ENCODE measurements at regions not wholly inside any gene's neighbourhood (a gene's known extent, or its start where the extent isn't known, plus 50 kb on each side); places are given as distances from the start of the nearest gene placed in this dataset.

DNA sequence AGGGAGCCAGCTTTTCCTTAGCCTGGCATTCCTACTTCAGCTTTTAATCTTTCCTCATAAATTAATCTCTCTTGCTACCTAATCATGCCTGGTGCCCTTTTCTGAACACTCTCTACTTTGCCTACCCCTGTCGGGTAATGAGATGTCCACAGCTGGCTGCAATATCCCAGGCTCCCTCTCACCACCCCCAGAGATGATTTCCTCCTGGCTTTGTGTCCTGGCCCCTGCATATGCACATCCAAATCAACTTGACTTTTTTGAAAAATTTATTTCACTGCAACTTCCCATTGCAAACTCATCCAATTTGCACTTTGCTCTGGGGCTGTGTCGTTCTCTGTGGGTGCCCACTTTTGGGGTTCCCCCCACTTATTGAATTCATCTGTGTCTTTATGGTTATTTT is 218.1 kb upstream of the SKOR2 start:
- no peak for ATAC-seq
- Mint-ChIP-seq H3K4me3 (no peak overlapping the region), H3K36me3 (ENCODE audit: low read depth) (no peaks in the 10 kb centered on the region), H3K9me3 (no peaks in the 10 kb centered on the region), H3K27ac (no peak overlapping the region), H3K4me1 (peaks cover 12% of the 10 kb centered on the region; the same call in 2 of the 3 replicates), H3K27me3 (ENCODE audit: insufficient read depth, low read depth, poor library complexity) (no peaks in the 10 kb centered on the region)
- Histone ChIP-seq H3K4me3 (no peak overlapping the region), H3F3A (replicated peaks; ENCODE audit: low read depth) (no peaks in the 10 kb centered on the region), H3K79me2 (replicated peaks; ENCODE audit: insufficient read depth) (no peaks in the 10 kb centered on the region), H2AFZ (no peak overlapping the region), H3K4me2 (no peak overlapping the region), H3K9me2 (ENCODE audit: insufficient read depth) (peaks cover 6% of the 10 kb centered on the region; the same call in 1 of the 2 replicates), H3K27me3 (ENCODE audit: insufficient read depth) (no peaks in the 10 kb centered on the region), H3K27ac (ENCODE audit: low read depth) (no peak overlapping the region), H3K4me1 (ENCODE audit: insufficient read depth) (peaks cover 9% of the 10 kb centered on the region), H4K20me1 (replicated peaks; ENCODE audit: insufficient read depth) (no peaks in the 10 kb centered on the region), H3K36me3 (ENCODE audit: insufficient read depth) (no peaks in the 10 kb centered on the region)
- no peak for DNase-seq (ENCODE audit: low spot score)
- TF ChIP-seq POLR2AphosphoS5 (IDR thresholded peaks at IDR 0.05; ENCODE audit: low read depth) (no peak), EZH2 (IDR thresholded peaks at IDR 0.05; ENCODE audit: low read depth, unreplicated experiment) (no peak), EZH2phosphoT487 (IDR thresholded peaks at IDR 0.05; ENCODE audit: unreplicated experiment) (no peak), ZNF331 (CRISPR knock-in tag; IDR thresholded peaks at IDR 0.05; ENCODE audit: low read depth) (no peak), NANOG (IDR thresholded peaks at IDR 0.05; ENCODE audit: borderline replicate concordance) (no peak), JUNB (IDR thresholded peaks at IDR 0.05; ENCODE audit: unreplicated experiment) (no peak)

DNA sequence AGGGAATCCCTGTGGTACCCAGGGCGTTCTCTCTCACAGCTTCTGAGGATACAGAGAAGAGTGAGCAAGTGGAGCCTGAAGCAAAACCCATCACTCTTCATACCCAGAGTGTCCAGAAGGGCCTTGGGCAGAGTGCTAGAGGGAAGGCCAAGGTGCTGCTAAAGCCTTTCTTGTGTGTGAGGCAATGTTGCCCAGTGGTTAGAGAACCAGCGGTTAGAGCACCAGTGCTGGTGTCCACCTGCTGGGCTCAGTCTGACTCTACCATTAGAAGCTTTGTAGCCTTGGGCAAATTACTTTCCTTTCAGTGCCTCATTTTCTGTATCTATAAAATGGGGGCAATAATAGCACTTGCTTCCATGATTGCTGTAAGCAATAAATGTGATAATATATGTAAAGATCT is 210.5 kb upstream of the SKOR2 start:
- H3K27ac ChIP-seq (ENCODE audit: low read depth): no peak overlapping the region
- ATAC-seq (no peak), DNase-seq (ENCODE audit: low spot score) (no peak)
- Mint-ChIP-seq H3K36me3 (ENCODE audit: low read depth) (no peaks in the 10 kb centered on the region), H3K4me3 (no peak overlapping the region), H3K27me3 (ENCODE audit: insufficient read depth, low read depth, poor library complexity) (peaks cover 4% of the 10 kb centered on the region), H3K27ac (no peak overlapping the region), H3K9me3 (no peaks in the 10 kb centered on the region), H3K4me1 (no peaks in the 10 kb centered on the region)
- no peaks in the 10 kb centered on the region for H3K9me2 ChIP-seq (ENCODE audit: insufficient read depth)
- no peaks in the 10 kb centered on the region for H3F3A ChIP-seq (replicated peaks; ENCODE audit: low read depth)
- no peak overlapping the region for H3K4me2 ChIP-seq
- H3K4me1 ChIP-seq (ENCODE audit: insufficient read depth): no peaks in the 10 kb centered on the region
- H3K4me3 ChIP-seq: no peak overlapping the region
- H3K27me3 ChIP-seq (ENCODE audit: insufficient read depth): no peaks in the 10 kb centered on the region
- TF ChIP-seq CREB1 (CRISPR knock-in tag; IDR thresholded peaks at IDR 0.05; ENCODE audit: low read depth) (no peak), ZNF462 (CRISPR knock-in tag; IDR thresholded peaks at IDR 0.05) (no peak), POLR2AphosphoS5 (IDR thresholded peaks at IDR 0.05; ENCODE audit: low read depth) (no peak), EZH2phosphoT487 (IDR thresholded peaks at IDR 0.05; ENCODE audit: unreplicated experiment) (no peak), EZH2 (IDR thresholded peaks at IDR 0.05; ENCODE audit: low read depth, unreplicated experiment) (no peak)
- H2AFZ ChIP-seq: no peak overlapping the region
- H4K20me1 ChIP-seq (replicated peaks; ENCODE audit: insufficient read depth): no peaks in the 10 kb centered on the region
- no peaks in the 10 kb centered on the region for H3K79me2 ChIP-seq (replicated peaks; ENCODE audit: insufficient read depth)
- no peaks in the 10 kb centered on the region for H3K36me3 ChIP-seq (ENCODE audit: insufficient read depth)
